ENCODE measurements at regions not wholly inside any gene's neighbourhood (a gene's known extent, or its start where the extent isn't known, plus 50 kb on each side); places are given as distances from the start of the nearest gene placed in this dataset.

DNA sequence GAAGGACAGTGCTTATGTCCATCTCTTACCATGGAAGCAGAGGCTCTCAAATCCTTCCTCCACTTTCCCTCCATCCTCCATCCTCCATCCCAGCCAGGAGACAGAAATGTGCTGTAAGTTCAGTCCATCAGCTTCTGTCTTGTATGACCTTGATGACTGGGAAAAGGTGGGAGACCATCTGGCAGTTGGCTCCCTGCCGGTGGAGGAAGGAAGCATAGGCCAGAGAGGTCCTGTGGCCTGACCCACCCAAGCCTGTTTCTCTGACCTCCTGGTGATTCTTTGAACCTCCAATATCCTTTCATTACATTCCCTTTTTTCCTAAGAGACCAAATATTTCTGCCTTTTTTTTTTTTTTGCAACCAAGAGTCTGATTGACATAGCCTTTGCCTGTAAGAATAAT, 215.3 kb downstream of the ABCC12 start:
- no peak overlapping the region for H3K4me3 ChIP-seq (ENCODE audit: low read length)
- DNase-seq (ENCODE audit: low read depth), result no peak
- TF ChIP-seq CTCF (conservative IDR thresholded peaks at IDR 0.05; ENCODE audit: low read length), result no peak

GRCh38 chr16:47939680-47940079, 216.1 kb downstream of the ABCC12 start:
- H3K4me3 ChIP-seq (ENCODE audit: low read length), result no peak overlapping the region
- DNase-seq (ENCODE audit: low read depth), result no peak
- TF ChIP-seq CTCF (conservative IDR thresholded peaks at IDR 0.05; ENCODE audit: low read length), result no peak

- no peak for DNase-seq (ENCODE audit: low read depth)
Measured at GRCh38 chr16:47938272-47938671, 217.5 kb downstream of the ABCC12 start.

GRCh38 chr16:47928008-47928407, 227.8 kb downstream of the ABCC12 start:
- no peak overlapping the region for H3K4me3 ChIP-seq (ENCODE audit: low read length)
- no peak for TF ChIP-seq CTCF (conservative IDR thresholded peaks at IDR 0.05; ENCODE audit: low read length)
- no peak for DNase-seq (ENCODE audit: low read depth)

More at GRCh38 chr16:47938272-47938671, 217.5 kb downstream of the ABCC12 start:
- TF ChIP-seq CTCF (conservative IDR thresholded peaks at IDR 0.05; ENCODE audit: low read length), result no peak
- no peak overlapping the region for H3K4me3 ChIP-seq (ENCODE audit: low read length)

DNA sequence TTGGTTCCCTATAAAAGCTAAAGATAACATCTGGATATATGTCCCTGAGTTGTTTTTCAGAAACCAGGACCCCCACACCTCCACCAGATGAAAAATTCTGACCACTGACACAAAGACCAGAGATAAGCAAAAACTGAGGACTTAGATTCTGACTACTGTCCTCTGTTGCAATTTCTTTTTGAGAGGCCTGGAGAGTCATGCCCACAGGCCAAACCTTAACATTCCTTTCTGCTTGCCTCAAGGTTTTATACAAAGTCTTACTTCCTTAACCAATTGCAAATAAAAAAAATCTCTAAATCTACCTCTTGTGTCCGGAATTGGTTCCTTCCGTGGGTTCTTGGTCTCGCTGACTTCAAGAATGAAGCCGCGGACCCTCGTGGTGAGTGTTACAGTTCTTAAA, 228.5 kb downstream of the ABCC12 start:
- TF ChIP-seq CTCF (conservative IDR thresholded peaks at IDR 0.05; ENCODE audit: low read length), result no peak
- no peak overlapping the region for H3K4me3 ChIP-seq (ENCODE audit: low read length)
- DNase-seq (ENCODE audit: low read depth), result peak; percentile 18

DNA sequence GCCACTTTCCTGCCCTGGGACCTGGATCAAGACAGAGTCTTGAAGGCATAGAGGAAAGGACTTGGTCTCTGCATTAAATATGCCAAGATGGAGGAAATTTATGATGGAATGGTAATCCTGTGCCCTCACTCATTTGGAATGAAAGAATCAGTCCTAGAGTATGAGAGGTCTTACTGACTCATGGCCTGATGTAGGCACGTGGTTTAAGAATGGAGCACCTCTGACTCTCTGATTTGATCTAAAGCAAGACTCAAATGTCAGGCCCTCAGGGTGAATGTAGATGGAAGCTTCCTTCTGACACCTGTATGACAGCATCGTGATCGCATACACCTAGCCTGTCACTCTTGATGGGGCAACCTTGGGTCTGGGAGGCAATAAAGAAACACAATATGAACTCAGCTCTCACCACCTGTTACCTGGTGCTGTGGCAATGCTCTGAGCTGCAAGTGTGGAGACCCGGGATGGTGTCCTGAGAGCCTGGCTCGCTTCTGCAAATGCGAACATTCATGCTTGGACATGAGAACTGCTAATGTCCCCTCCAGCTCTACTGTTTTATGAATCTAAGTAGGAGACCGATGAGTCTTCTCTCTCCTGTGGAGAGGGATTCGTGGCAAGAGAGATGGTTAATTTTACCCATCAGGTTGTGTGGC, 229.9 kb downstream of the ABCC12 start:
- no peak overlapping the region for H3K4me3 ChIP-seq (ENCODE audit: low read length)
- no peak for DNase-seq (ENCODE audit: low read depth)
- TF ChIP-seq CTCF (conservative IDR thresholded peaks at IDR 0.05; ENCODE audit: low read length), result no peak

GRCh38 chr16:47924950-47925349, 230.8 kb downstream of the ABCC12 start:
- no peak for TF ChIP-seq CTCF (conservative IDR thresholded peaks at IDR 0.05; ENCODE audit: low read length)
- DNase-seq (ENCODE audit: low read depth), result no peak
- no peak overlapping the region for H3K4me3 ChIP-seq (ENCODE audit: low read length)

Measured in AG10803 (cell line).